H9 (cell line): ENCODE measurements at regions not wholly inside any gene's neighbourhood (a gene's known extent, or its start where the extent isn't known, plus 50 kb on each side); places are given as distances from the start of the nearest gene placed in this dataset.

ENCODE experiments used
- DNase-seq: peaks from one replicate; pipeline ENCODE4 v3.0.0-alpha.2; 2017
- H2AFZ ChIP-seq: one replicate; pipeline ENCODE4 v1.6.1; 2013; ENCODE audit warnings: mild to moderate bottlenecking, low read length, control low read depth, moderate library complexity
- H2AK5ac ChIP-seq: 2 replicates; pipeline ENCODE4 v1.6.1; 2013; ENCODE audit warnings: low read length, control low read depth, mixed read lengths; ENCODE audit not compliant: insufficient read length
- H2BK120ac ChIP-seq: one replicate; pipeline ENCODE4 v1.6.1; 2013; ENCODE audit warnings: low read depth, mild to moderate bottlenecking, low read length, control low read depth, inconsistent platforms; ENCODE audit not compliant: poor library complexity, severe bottlenecking
- H2BK12ac ChIP-seq: 2 replicates; pipeline ENCODE4 v1.6.1; 2013; ENCODE audit warnings: low read length, control low read depth, mixed read lengths, low read depth; ENCODE audit not compliant: insufficient read length
- H2BK15ac ChIP-seq: 2 replicates; pipeline ENCODE4 v1.6.1; 2013; ENCODE audit warnings: low read depth, low read length, control low read depth
- H2BK20ac ChIP-seq: one replicate; pipeline ENCODE4 v1.6.1; 2013; ENCODE audit warnings: low read depth, mild to moderate bottlenecking, low read length, control low read depth, inconsistent platforms; ENCODE audit not compliant: poor library complexity, severe bottlenecking
- H2BK5ac ChIP-seq: 2 replicates; pipeline ENCODE4 v1.6.1; 2013; ENCODE audit warnings: low read length, control low read depth, mixed read lengths; ENCODE audit not compliant: insufficient read length
- H3K14ac ChIP-seq: 2 replicates; pipeline ENCODE4 v1.6.1; 2013; ENCODE audit warnings: low read length, control low read depth; ENCODE audit not compliant: insufficient read depth
- H3K18ac ChIP-seq: 2 replicates; pipeline ENCODE4 v1.6.1; 2013; ENCODE audit warnings: low read depth, mild to moderate bottlenecking, mixed read lengths, low read length, control low read depth; ENCODE audit not compliant: insufficient read length
- H3K23ac ChIP-seq: 2 replicates; pipeline ENCODE4 v1.6.1; 2013; ENCODE audit warnings: low read length, control low read depth, mixed read lengths, low read depth; ENCODE audit not compliant: insufficient read length
- H3K23me2 ChIP-seq: 2 replicates; pipeline ENCODE4 v1.6.1; 2013; ENCODE audit warnings: low read depth, mild to moderate bottlenecking, mixed read lengths, low read length, control low read depth; ENCODE audit not compliant: insufficient read length, poor library complexity, severe bottlenecking
- H3K27ac ChIP-seq: 2 replicates; pipeline ENCODE4 v1.5.1; 2013; ENCODE audit warnings: low read length, control low read depth, mixed read lengths, low read depth; ENCODE audit not compliant: insufficient read length
- H3K27me3 ChIP-seq: 2 replicates; pipeline ENCODE4 v1.6.1; 2013; ENCODE audit warnings: low read length, control low read depth, inconsistent platforms; ENCODE audit not compliant: insufficient read depth
- H3K4ac ChIP-seq: 2 replicates; pipeline ENCODE4 v1.6.1; 2013; ENCODE audit warnings: low read depth, mild to moderate bottlenecking, control low read depth, inconsistent platforms, low read length, moderate library complexity
- H3K4me1 ChIP-seq: 2 replicates; pipeline ENCODE4 v1.6.1; 2013; ENCODE audit warnings: low read length, control low read depth, inconsistent platforms; ENCODE audit not compliant: insufficient read depth
- H3K4me2 ChIP-seq: 2 replicates; pipeline ENCODE4 v1.6.1; 2013; ENCODE audit warnings: low read length, control low read depth, mixed read lengths; ENCODE audit not compliant: insufficient read length, insufficient read depth
- H3K56ac ChIP-seq: 2 replicates; pipeline ENCODE4 v1.6.1; 2013; ENCODE audit warnings: low read depth, mild to moderate bottlenecking, mixed read lengths, low read length, control low read depth; ENCODE audit not compliant: insufficient read length
- H3K79me1 ChIP-seq: 2 replicates; pipeline ENCODE4 v1.6.1; 2013; ENCODE audit warnings: low read depth, mild to moderate bottlenecking, moderate library complexity, low read length, control low read depth, inconsistent platforms; ENCODE audit not compliant: insufficient read depth, poor library complexity, severe bottlenecking
- H3K79me2 ChIP-seq: 2 replicates; pipeline ENCODE4 v1.6.1; 2013; ENCODE audit warnings: low read length, control low read depth, inconsistent platforms; ENCODE audit not compliant: insufficient read depth
- H3K9ac ChIP-seq: 2 replicates; pipeline ENCODE4 v1.6.1; 2013; ENCODE audit warnings: low read length, control low read depth, mixed read lengths; ENCODE audit not compliant: insufficient read length; ENCODE audit errors: extremely low read depth
- H3K9me3 ChIP-seq: one replicate; pipeline ENCODE4 v1.6.1; 2013; ENCODE audit warnings: low read depth, low read length, inconsistent platforms; ENCODE audit not compliant: control insufficient read depth
- H3T11ph ChIP-seq: one replicate; pipeline ENCODE4 v1.6.1; 2013; ENCODE audit warnings: mild to moderate bottlenecking, low read length, control low read depth, inconsistent platforms
- H4K20me1 ChIP-seq: one replicate; pipeline ENCODE4 v1.6.1; 2013; ENCODE audit not compliant: control insufficient read depth, insufficient read length, insufficient read depth
- H4K5ac ChIP-seq: 2 replicates; pipeline ENCODE4 v1.6.1; 2013; ENCODE audit warnings: low read depth, mild to moderate bottlenecking, mixed read lengths, low read length, control low read depth; ENCODE audit not compliant: insufficient read length
- H4K8ac ChIP-seq: replicated peaks from 2 replicates; pipeline ENCODE4 v1.6.1; 2013; ENCODE audit warnings: low read length, control low read depth, mixed read lengths, low read depth; ENCODE audit not compliant: insufficient read length
- H4K91ac ChIP-seq: 2 replicates; pipeline ENCODE4 v1.6.1; 2013; ENCODE audit warnings: low read depth, mild to moderate bottlenecking, moderate library complexity, mixed read lengths, low read length, control low read depth; ENCODE audit not compliant: insufficient read length
- H3K27ac Mint-ChIP-seq, 3 experiments: 2 replicates in 2 of 3; 3 replicates in 1 of 3; pipeline ENCODE4 v1.8.0; 2020 to 2021; ENCODE audit warnings: mixed read lengths in 3 of 3, mild to moderate bottlenecking in 1 of 3, moderate library complexity in 1 of 3
- H3K27me3 Mint-ChIP-seq: 2 replicates; pipeline ENCODE4 v1.8.0; 2021; ENCODE audit warnings: low read depth, mild to moderate bottlenecking, moderate library complexity, mixed read lengths
- H3K36me3 Mint-ChIP-seq, 3 experiments: 2 replicates in 2 of 3; 3 replicates in 1 of 3; pipeline ENCODE4 v1.8.0; 2020 to 2021; ENCODE audit warnings: low read depth in 3 of 3, mixed read lengths in 3 of 3; ENCODE audit not compliant: insufficient read depth in 1 of 3
- H3K4me1 Mint-ChIP-seq, 2 experiments: 2 replicates each; pipeline ENCODE4 v1.8.0; 2020; ENCODE audit warnings: mixed read lengths in 2 of 2
- H3K4me3 Mint-ChIP-seq, 2 experiments: 2 replicates in 1 of 2; 3 replicates in 1 of 2; pipeline ENCODE4 v1.8.0; 2020 to 2021; ENCODE audit warnings: mild to moderate bottlenecking in 2 of 2, mixed read lengths in 2 of 2, moderate library complexity in 1 of 2
- H3K9me3 Mint-ChIP-seq, 2 experiments: 2 replicates in 1 of 2; 3 replicates in 1 of 2; pipeline ENCODE4 v1.8.0; 2020; ENCODE audit warnings: mild to moderate bottlenecking in 2 of 2, mixed read lengths in 2 of 2, moderate library complexity in 1 of 2
- CTCF ChIP-seq: fragments of 200-600 bp; sonication (generic); conservative IDR thresholded peaks from 3 replicates; pipeline ENCODE4 v1.8.0; 2021; ENCODE audit warnings: antibody characterized with exemption, mild to moderate bottlenecking
- WGBS: extraction: QIAGEN DNeasy Blood & Tissue Kit; methylation state at CpG from one replicate; pipeline ENCODE4 v1.1.7; 2013; ENCODE audit warnings: missing lambda C conversion rate, low lambda C conversion rate, mixed read lengths; ENCODE audit not compliant: insufficient read length; ENCODE audit errors: extremely low coverage; 5-methylcytosine and 5-hydroxymethylcytosine counted together

GRCh38 chr4:171565130-171565788, 247.9 kb upstream of the GALNTL6 start:
- DNase-seq, result no peak
- Histone ChIP-seq H3K18ac (no peak overlapping the region), H2BK12ac (no peak overlapping the region), H2BK20ac (no peak overlapping the region), H3K56ac (no peak overlapping the region), H2BK120ac (no peak overlapping the region), H2BK5ac (no peak overlapping the region), H3K9me3 (no peaks in the 10 kb centered on the region), H4K20me1 (no peaks in the 10 kb centered on the region), H4K5ac (no peak overlapping the region), H2AFZ (no peak overlapping the region), H3K4ac (no peak overlapping the region), H4K8ac (no peak overlapping the region), H3K27me3 (no peaks in the 10 kb centered on the region), H3K23ac (no peak overlapping the region), H3K9ac (no peak overlapping the region), H3K14ac (no peak overlapping the region), H2BK15ac (no peak overlapping the region), H3K79me2 (no peaks in the 10 kb centered on the region), H3K4me2 (no peak overlapping the region), H4K91ac (no peak overlapping the region), H3K4me1 (no peaks in the 10 kb centered on the region), H3T11ph (no peak overlapping the region), H3K79me1 (no peaks in the 10 kb centered on the region), H2AK5ac (no peak overlapping the region), H3K27ac (no peak overlapping the region), H3K23me2 (no peaks in the 10 kb centered on the region)
- Mint-ChIP-seq H3K27me3 (no peaks in the 10 kb centered on the region), H3K4me3 (no peak overlapping the region), H3K4me1 (no peaks in the 10 kb centered on the region), H3K27ac (no peak overlapping the region), H3K36me3 (peaks cover 0 to 4% (median 0%) of the 10 kb centered on the region in 3 experiments; a peak in 1 of 7 replicates), H3K9me3 (peaks cover 4% of the 10 kb centered on the region in 2 experiments; a peak in 1 of 5 replicates)
- WGBS, result no CpG with 5 or more reads among the region's 5 CpGs
- TF ChIP-seq CTCF, result no peak
